GM12865 (cell line): ENCODE measurements at regions not wholly inside any gene's neighbourhood (a gene's known extent, or its start where the extent isn't known, plus 50 kb on each side); places are given as distances from the start of the nearest gene placed in this dataset.

Source experiments
- DNase-seq: peaks from one replicate; pipeline ENCODE4 v3.0.0; 2010; ENCODE audit warnings: low read depth
- H3K4me3 ChIP-seq: 2 replicates; pipeline ENCODE4 v1.5.1; 2011; ENCODE audit warnings: mild to moderate bottlenecking, low read depth, low read length, control low read depth
- CTCF ChIP-seq: IDR thresholded peaks from 2 replicates; pipeline ENCODE4 v1.5.1; 2011; ENCODE audit warnings: low read length, control low read depth, low read depth, inconsistent platforms; ENCODE audit not compliant: insufficient read depth; ENCODE audit errors: missing control alignments

GRCh38 chr2:136532171-136532570 is 233.2 kb upstream of the THSD7B start:
- no peak for TF ChIP-seq CTCF
- DNase-seq: no peak
- no peak overlapping the region for H3K4me3 ChIP-seq

GRCh38 chr2:136531731-136532130 is 233.6 kb upstream of the THSD7B start:
- DNase-seq: no peak
- no peak for TF ChIP-seq CTCF
- H3K4me3 ChIP-seq: no peak overlapping the region

- DNase-seq: no peak
- no peak for TF ChIP-seq CTCF
- H3K4me3 ChIP-seq: no peak overlapping the region
These were observed 235.2 kb upstream of the THSD7B start for GRCh38 chr2:136530146-136530545.

- peak; percentile 45 for DNase-seq
- no peak for TF ChIP-seq CTCF
- no peak overlapping the region for H3K4me3 ChIP-seq
These were observed 237.8 kb upstream of the THSD7B start for GRCh38 chr2:136527560-136527959.

GRCh38 chr2:136522724-136523123 is 242.6 kb upstream of the THSD7B start:
- no peak for TF ChIP-seq CTCF
- no peak overlapping the region for H3K4me3 ChIP-seq
- no peak for DNase-seq

GRCh38 chr2:136517716-136518115 is 247.6 kb upstream of the THSD7B start:
- H3K4me3 ChIP-seq: no peak overlapping the region
- TF ChIP-seq CTCF: no peak
- no peak for DNase-seq

- no peak for DNase-seq
- no peak overlapping the region for H3K4me3 ChIP-seq
- TF ChIP-seq CTCF: no peak
These were observed 255.1 kb upstream of the THSD7B start for GRCh38 chr2:136510244-136510643.
